PFSK-1 (cell line): ENCODE measurements at regions not wholly inside any gene's neighbourhood (a gene's known extent, or its start where the extent isn't known, plus 50 kb on each side); places are given as distances from the start of the nearest gene placed in this dataset.

ENCODE experiments used
- FOXP2 ChIP-seq: optimal IDR thresholded peaks from 2 replicates; pipeline ENCODE3; 2011; ENCODE audit warnings: borderline replicate concordance, control low read depth, inconsistent platforms; ENCODE audit not compliant: insufficient read depth; ENCODE audit errors: extremely low read length, extremely low read depth
- POLR2AphosphoS5 ChIP-seq: IDR thresholded peaks from 2 replicates; pipeline ENCODE4 v1.6.1; 2012; ENCODE audit warnings: low read depth, mild to moderate bottlenecking, control low read depth, low read length, moderate library complexity
- SIN3A ChIP-seq: IDR thresholded peaks from 2 replicates; pipeline ENCODE4 v1.6.1; 2012; ENCODE audit warnings: mild to moderate bottlenecking, low read length, moderate library complexity, borderline replicate concordance; ENCODE audit not compliant: insufficient read depth
- TAF1 ChIP-seq: IDR thresholded peaks from 2 replicates; pipeline ENCODE4 v1.6.1; 2012; ENCODE audit warnings: low read length, control low read depth, borderline replicate concordance; ENCODE audit not compliant: insufficient read depth
- TF ChIP-seq, protein P1 (sequence below), 2 experiments: IDR thresholded peaks; 2 replicates each; pipeline versions ENCODE4 v1.6.1 to v1.8.0; 2011 to 2012; ENCODE audit warnings: low read depth in 2 of 2, low read length in 2 of 2, control low read depth in 1 of 2, inconsistent platforms in 1 of 2, mild to moderate bottlenecking in 1 of 2, moderate library complexity in 1 of 2; ENCODE audit not compliant: insufficient read depth in 1 of 2

DNA sequence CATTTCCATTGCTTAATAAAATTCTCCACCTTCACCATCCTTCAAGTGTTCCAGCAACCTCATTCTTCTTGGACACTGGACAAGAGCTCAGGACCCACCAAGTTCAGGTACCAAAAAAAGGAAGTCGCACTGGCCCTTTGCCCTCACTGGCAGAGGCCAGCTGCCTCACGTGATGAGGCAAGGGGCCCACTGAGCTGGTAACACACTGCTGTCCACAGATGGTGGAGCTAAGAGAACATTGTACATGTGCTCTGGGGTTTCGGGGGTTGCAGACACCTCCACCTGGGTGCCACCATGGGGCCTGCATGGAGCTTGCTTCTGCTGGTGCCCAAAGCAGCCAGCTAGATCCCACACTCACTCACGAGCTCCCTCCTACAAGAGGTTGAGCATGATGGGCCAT is 71.3 kb downstream of the SCG2 start:
- TF ChIP-seq POLR2AphosphoS5 = no peak

DNA sequence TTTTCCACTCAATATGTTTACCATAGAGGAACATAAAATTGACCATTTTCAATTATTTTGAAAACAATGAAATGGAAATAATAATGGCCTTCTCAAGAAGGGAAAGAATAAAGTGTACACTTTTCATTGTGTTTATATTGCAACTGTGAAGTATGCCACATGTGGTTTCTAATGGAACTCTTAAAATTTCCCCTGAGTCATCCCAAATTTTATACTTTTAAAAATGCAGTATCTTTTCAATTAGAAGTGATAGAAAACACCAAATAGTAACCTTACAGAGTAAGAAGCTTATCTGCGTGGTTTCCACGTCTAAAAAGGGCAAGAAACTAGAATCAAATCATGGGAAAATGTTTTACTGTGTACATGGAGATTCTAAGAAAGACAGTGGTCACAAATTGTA is 70.0 kb downstream of the SCG2 start:
- TF ChIP-seq TAF1 (no peak), POLR2AphosphoS5 (no peak), SIN3A (no peak), FOXP2 (no peak)
- TF ChIP-seq, protein P1, sequence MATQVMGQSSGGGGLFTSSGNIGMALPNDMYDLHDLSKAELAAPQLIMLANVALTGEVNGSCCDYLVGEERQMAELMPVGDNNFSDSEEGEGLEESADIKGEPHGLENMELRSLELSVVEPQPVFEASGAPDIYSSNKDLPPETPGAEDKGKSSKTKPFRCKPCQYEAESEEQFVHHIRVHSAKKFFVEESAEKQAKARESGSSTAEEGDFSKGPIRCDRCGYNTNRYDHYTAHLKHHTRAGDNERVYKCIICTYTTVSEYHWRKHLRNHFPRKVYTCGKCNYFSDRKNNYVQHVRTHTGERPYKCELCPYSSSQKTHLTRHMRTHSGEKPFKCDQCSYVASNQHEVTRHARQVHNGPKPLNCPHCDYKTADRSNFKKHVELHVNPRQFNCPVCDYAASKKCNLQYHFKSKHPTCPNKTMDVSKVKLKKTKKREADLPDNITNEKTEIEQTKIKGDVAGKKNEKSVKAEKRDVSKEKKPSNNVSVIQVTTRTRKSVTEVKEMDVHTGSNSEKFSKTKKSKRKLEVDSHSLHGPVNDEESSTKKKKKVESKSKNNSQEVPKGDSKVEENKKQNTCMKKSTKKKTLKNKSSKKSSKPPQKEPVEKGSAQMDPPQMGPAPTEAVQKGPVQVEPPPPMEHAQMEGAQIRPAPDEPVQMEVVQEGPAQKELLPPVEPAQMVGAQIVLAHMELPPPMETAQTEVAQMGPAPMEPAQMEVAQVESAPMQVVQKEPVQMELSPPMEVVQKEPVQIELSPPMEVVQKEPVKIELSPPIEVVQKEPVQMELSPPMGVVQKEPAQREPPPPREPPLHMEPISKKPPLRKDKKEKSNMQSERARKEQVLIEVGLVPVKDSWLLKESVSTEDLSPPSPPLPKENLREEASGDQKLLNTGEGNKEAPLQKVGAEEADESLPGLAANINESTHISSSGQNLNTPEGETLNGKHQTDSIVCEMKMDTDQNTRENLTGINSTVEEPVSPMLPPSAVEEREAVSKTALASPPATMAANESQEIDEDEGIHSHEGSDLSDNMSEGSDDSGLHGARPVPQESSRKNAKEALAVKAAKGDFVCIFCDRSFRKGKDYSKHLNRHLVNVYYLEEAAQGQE (IDR thresholded peaks at IDR 0.05; ENCODE audit: insufficient read depth in 1 of 2, low read depth in 2 of 2, low read length in 2 of 2) = no peak

DNA sequence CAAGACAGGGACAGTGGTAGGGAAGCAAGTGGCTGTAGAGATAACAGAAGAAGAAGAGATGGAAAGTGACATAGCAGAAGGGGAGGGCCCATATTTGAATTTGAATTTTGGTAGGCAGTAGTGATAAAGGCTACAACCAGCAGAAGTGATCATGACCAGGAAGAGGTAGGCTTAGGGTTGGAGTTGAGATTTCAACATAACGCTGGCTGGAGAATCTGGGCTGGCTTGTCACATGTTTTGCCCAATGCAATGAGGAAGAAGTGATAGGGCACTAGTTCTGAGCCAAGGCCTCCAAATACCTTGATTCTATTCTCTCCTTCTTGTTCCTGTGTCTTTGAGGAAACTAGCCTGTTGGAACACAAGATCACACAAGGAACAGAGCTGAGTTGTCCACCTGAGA is 69.4 kb downstream of the SCG2 start:
- TF ChIP-seq FOXP2 (no peak), SIN3A (no peak), TAF1 (no peak), POLR2AphosphoS5 (no peak)
- TF ChIP-seq, protein P1 (IDR thresholded peaks at IDR 0.05; ENCODE audit: insufficient read depth in 1 of 2, low read depth in 2 of 2, low read length in 2 of 2) = no peak

DNA sequence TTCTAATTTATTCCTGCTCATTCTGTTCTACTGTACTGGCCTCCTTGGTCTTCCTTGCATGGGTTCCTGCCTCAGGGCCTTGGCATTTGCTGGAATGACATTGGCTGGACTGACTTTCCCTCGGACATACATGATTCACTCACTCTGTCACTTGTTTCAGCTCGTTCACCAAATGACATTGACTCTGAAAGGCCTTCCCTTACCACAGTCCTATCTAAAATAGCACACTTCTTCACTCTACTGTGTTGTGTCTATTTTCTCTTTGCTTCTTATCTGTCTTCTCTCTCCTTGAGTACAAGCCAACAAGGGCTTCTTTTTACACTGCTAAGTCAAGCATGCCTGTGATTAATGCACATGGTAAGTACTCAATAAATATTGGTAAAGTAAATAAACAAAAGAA is 65.6 kb downstream of the SCG2 start:
- TF ChIP-seq POLR2AphosphoS5 (no peak), SIN3A (no peak), TAF1 (no peak)

DNA sequence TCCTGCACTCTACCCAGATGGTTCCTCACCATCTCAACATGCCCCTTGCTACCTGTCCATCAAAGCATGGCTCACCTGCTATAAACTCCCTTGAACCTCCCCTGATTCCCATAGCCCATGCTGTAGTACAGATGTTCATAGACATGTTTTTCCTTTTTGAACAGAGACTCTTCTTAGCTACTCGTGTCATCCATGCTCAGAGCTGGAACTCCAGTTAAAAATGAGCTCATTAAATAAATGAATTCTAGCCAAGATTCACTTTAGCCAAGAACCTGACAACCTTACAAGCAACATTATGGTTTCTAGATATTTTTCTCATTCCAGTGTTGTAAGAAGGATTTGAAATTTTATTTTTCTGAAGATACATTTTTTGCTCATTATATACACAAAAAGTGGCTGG is 65.0 kb downstream of the SCG2 start:
- no peak for TF ChIP-seq FOXP2
- no peak for TF ChIP-seq SIN3A
- no peak for TF ChIP-seq TAF1
- no peak for TF ChIP-seq POLR2AphosphoS5
- TF ChIP-seq, protein P1 (IDR thresholded peaks at IDR 0.05; ENCODE audit: insufficient read depth in 1 of 2, low read depth in 2 of 2, low read length in 2 of 2) = no peak

DNA sequence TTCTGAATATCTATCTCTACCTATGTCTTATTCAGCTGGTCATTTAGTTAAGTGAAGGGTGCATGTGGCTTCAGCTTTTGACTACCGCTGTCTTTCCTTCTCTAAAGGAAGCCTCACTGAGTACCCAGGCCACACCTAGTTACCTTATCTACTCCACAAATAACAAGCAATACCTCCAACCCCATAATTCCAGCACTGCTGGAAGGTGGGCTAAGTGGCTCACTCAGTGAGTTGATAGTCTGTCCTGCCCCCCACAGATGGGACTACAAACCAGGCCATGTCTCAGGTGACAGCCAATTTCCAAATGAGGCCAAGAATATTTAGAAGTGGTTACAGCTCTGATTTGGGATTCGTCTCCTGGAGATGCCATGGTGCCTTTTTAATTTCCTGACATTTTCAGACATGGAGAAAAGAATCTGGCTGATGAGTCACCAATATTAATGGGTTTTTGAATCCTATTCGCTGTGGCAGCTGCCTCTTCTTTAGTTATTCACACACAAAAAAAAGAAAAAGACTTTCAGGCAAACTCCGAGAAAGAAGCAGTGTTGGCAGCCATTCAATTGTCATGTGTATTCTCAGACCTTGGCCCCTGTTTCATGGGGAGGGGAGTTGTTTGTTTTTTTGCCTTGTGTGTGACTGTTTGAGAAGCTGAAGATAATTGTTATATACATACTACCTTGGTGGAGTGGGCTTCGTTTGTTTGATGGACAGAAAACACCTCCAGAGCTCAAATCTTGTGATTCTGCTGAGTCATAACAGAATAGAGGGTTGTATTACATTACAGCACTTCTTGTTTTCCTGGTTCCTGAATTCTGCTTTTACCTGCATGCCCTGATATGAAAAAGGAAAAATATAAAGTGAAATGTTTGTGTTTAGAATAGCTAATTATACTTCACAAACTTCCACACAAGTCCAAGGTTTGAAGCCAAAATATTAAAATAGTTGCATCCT is 64.2 kb downstream of the SCG2 start:
- TF ChIP-seq POLR2AphosphoS5 (no peak), FOXP2 (no peak), SIN3A (no peak), TAF1 (no peak)
- TF ChIP-seq, protein P1 (IDR thresholded peaks at IDR 0.05; ENCODE audit: insufficient read depth in 1 of 2, low read depth in 2 of 2, low read length in 2 of 2) = no peak
